AG08395 (cell line): ENCODE measurements at regions not wholly inside any gene's neighbourhood (a gene's known extent, or its start where the extent isn't known, plus 50 kb on each side); places are given as distances from the start of the nearest gene placed in this dataset.
"Not testable (repeated sequence)": the region's sequence is repeated elsewhere in the genome, so short reads cannot be mapped to it uniquely, and the experiment has no call there.

Source experiments
- DNase-seq: peaks from one replicate; pipeline ENCODE4 v3.0.0; 2012; ENCODE audit warnings: mixed read lengths, low spot score

- DNase-seq, result no peak
Observed at GRCh38 chr18:56443166-56443907, 195.1 kb downstream of the TXNL1 start.

- not testable (repeated sequence) for DNase-seq
Observed at GRCh38 chr18:56438480-56438879, 199.9 kb downstream of the TXNL1 start.

GRCh38 chr18:56436651-56437050, 201.7 kb downstream of the TXNL1 start:
- DNase-seq, result no peak

GRCh38 chr18:56433919-56434318, 204.5 kb downstream of the TXNL1 start:
- no peak for DNase-seq

GRCh38 chr18:56431551-56431950, 206.8 kb downstream of the TXNL1 start:
- DNase-seq, result no peak

GRCh38 chr18:56423626-56424025, 214.8 kb downstream of the TXNL1 start:
- DNase-seq, result no peak

- no peak for DNase-seq
Observed at GRCh38 chr18:56421647-56422046, 216.7 kb downstream of the TXNL1 start.

- not testable (repeated sequence) for DNase-seq
Observed at GRCh38 chr18:56420868-56421267, 217.5 kb downstream of the TXNL1 start.

- no peak for DNase-seq
Observed at GRCh38 chr18:56414357-56414756, 224.0 kb downstream of the TXNL1 start.

- DNase-seq, result no peak
Observed at GRCh38 chr18:56413862-56414261, 224.5 kb downstream of the TXNL1 start.

- no peak for DNase-seq
Observed at GRCh38 chr18:56412951-56413350, 225.4 kb downstream of the TXNL1 start.

GRCh38 chr18:56409736-56410135, 228.7 kb downstream of the TXNL1 start:
- no peak for DNase-seq

- DNase-seq, result no peak
Observed at GRCh38 chr18:56407646-56408180, 230.7 kb downstream of the TXNL1 start.

- peak; percentile 84 for DNase-seq
Observed at GRCh38 chr18:56402872-56403516, 235.4 kb downstream of the TXNL1 start.

- DNase-seq, result no peak
Observed at GRCh38 chr18:56393870-56394269, 244.5 kb downstream of the TXNL1 start.

GRCh38 chr18:56391931-56392590, 246.3 kb downstream of the TXNL1 start:
- no peak for DNase-seq

- DNase-seq, result no peak
Observed at GRCh38 chr18:56390626-56391025, 247.8 kb downstream of the TXNL1 start.

GRCh38 chr18:56389190-56389589, 249.2 kb downstream of the TXNL1 start:
- peak; percentile 22 for DNase-seq

- DNase-seq, result no peak
Observed at GRCh38 chr18:56388571-56388970, 249.8 kb downstream of the TXNL1 start.

GRCh38 chr18:56386856-56387255, 251.5 kb downstream of the TXNL1 start:
- no peak for DNase-seq

- DNase-seq, result no peak
Observed at GRCh38 chr18:56383349-56383748, 255.0 kb downstream of the TXNL1 start.

GRCh38 chr18:56382541-56382940, 255.9 kb downstream of the TXNL1 start:
- no peak for DNase-seq

- DNase-seq, result peak; percentile 28
Observed at GRCh38 chr18:56381196-56381595, 257.2 kb downstream of the TXNL1 start.
